ENCODE measurements at regions not wholly inside any gene's neighbourhood (a gene's known extent, or its start where the extent isn't known, plus 50 kb on each side); places are given as distances from the start of the nearest gene placed in this dataset.
A peak's percentile ranks its signal among the peaks of the same experiment; 100 is the strongest.

- TF ChIP-seq, protein P1, sequence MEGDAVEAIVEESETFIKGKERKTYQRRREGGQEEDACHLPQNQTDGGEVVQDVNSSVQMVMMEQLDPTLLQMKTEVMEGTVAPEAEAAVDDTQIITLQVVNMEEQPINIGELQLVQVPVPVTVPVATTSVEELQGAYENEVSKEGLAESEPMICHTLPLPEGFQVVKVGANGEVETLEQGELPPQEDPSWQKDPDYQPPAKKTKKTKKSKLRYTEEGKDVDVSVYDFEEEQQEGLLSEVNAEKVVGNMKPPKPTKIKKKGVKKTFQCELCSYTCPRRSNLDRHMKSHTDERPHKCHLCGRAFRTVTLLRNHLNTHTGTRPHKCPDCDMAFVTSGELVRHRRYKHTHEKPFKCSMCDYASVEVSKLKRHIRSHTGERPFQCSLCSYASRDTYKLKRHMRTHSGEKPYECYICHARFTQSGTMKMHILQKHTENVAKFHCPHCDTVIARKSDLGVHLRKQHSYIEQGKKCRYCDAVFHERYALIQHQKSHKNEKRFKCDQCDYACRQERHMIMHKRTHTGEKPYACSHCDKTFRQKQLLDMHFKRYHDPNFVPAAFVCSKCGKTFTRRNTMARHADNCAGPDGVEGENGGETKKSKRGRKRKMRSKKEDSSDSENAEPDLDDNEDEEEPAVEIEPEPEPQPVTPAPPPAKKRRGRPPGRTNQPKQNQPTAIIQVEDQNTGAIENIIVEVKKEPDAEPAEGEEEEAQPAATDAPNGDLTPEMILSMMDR (conservative IDR thresholded peaks at IDR 0.05): no peak
- TF ChIP-seq EZH2 (IDR thresholded peaks at IDR 0.05; ENCODE audit: low read depth): no peak
- no peaks in the 10 kb centered on the region for H4K20me1 ChIP-seq (ENCODE audit: insufficient read depth)
Measured at GRCh38 chr2:71800106-71800809, 346.9 kb downstream of the DYSF start.

DNA sequence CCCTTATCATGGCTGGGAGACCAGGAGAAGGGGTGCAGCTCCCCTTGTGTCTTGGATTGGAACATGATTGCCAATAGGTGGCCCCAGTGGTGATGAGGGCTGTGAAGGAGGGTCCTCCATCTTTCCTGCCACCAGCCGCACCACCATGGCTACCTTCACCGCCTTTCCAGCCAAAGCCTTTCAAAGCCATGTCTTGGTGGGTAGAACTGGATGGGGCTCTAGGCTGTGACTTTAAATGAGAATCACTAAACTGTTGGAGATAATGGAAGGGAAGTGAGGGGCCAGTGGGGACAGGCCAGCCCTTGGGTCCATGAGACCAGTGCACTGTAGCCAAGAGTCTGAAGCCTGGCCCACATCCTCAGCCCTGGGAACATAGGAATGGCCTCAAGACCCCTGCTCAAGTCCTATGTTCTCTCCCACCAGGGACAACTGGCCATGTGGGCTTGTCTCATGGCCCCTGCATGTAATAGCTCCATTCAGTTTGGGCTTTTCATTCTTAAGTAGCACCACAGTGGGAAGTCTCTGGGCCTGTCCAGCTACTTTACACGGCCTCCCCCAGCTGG is 345.7 kb downstream of the DYSF start:
- H3K9me2 ChIP-seq (ENCODE audit: insufficient read depth): no peaks in the 10 kb centered on the region
- peaks cover 20% of the 10 kb centered on the region for H3F3A ChIP-seq (ENCODE audit: insufficient read depth, low read depth)
- H2AFZ ChIP-seq: no peak overlapping the region
- TF ChIP-seq, protein P1 (conservative IDR thresholded peaks at IDR 0.05): no peak
- no peak for TF ChIP-seq EZH2 (IDR thresholded peaks at IDR 0.05; ENCODE audit: low read depth)
- no peaks in the 10 kb centered on the region for H3K79me2 ChIP-seq (ENCODE audit: low read depth)
- no peaks in the 10 kb centered on the region for H3K36me3 ChIP-seq (ENCODE audit: low read depth)
- H3K4me1 ChIP-seq (replicated peaks; ENCODE audit: insufficient read depth): peaks cover 28% of the 10 kb centered on the region
- no peak for DNase-seq
- no peaks in the 10 kb centered on the region for H3K9me3 ChIP-seq (ENCODE audit: insufficient read depth, low read depth)
- H3K27me3 ChIP-seq (ENCODE audit: insufficient read depth, low read depth): no peaks in the 10 kb centered on the region
- BruUV-seq (replicated peaks): no TSS peak
- H4K20me1 ChIP-seq (ENCODE audit: insufficient read depth): no peaks in the 10 kb centered on the region
- no peak overlapping the region for H3K4me2 ChIP-seq
- intact Hi-C loops (cut with micrococcal nuclease; ENCODE audit: unreplicated experiment): loop anchor here (5.0 to 10.0 kb wide), 5 partner anchors 52 to 338 kb away; no protein-coding TSS in a partner anchor
- ChIA-PET POLR2A (ENCODE audit: unreplicated experiment) (no interaction called here), CTCF (interaction anchor here (0.6 kb wide), 2 partner anchors 52 to 105 kb away, joined by 4 to 10 read pairs; no protein-coding TSS in a partner anchor)
- no peak overlapping the region for H3K4me3 ChIP-seq
- no peak overlapping the region for H3K27ac ChIP-seq

More at GRCh38 chr2:71800106-71800809, 346.9 kb downstream of the DYSF start:
- H3K4me1 ChIP-seq (replicated peaks; ENCODE audit: insufficient read depth): peaks cover 16% of the 10 kb centered on the region
- H3K9me2 ChIP-seq (ENCODE audit: insufficient read depth): no peaks in the 10 kb centered on the region
- ChIA-PET POLR2A (ENCODE audit: unreplicated experiment) (no interaction called here), CTCF (interaction anchor here (0.6 to 0.7 kb wide), 3 partner anchors 47 to 106 kb away, joined by 3 to 10 read pairs (median 4); no protein-coding TSS in a partner anchor)
- H3K4me2 ChIP-seq: no peak overlapping the region
- no peak overlapping the region for H3K4me3 ChIP-seq
- H3K27me3 ChIP-seq (ENCODE audit: insufficient read depth, low read depth): peaks cover 1% of the 10 kb centered on the region; the same call in 1 of the 2 replicates
- intact Hi-C loops (cut with micrococcal nuclease; ENCODE audit: unreplicated experiment): loop anchor here (5.0 kb wide), 1 partner anchor 352 kb away; no protein-coding TSS in a partner anchor
- BruUV-seq (replicated peaks): no TSS peak
- no peaks in the 10 kb centered on the region for H3K79me2 ChIP-seq (ENCODE audit: low read depth)
- H2AFZ ChIP-seq: no peak overlapping the region
- H3K36me3 ChIP-seq (ENCODE audit: low read depth): no peaks in the 10 kb centered on the region
- H3F3A ChIP-seq (ENCODE audit: insufficient read depth, low read depth): peaks cover 15% of the 10 kb centered on the region
- no peak overlapping the region for H3K27ac ChIP-seq
- H3K9me3 ChIP-seq (ENCODE audit: insufficient read depth, low read depth): no peaks in the 10 kb centered on the region
- DNase-seq: no peak

- H3K4me2 ChIP-seq: no peak overlapping the region
- BruUV-seq (replicated peaks): no TSS peak
- peaks cover 34% of the 10 kb centered on the region for H3K4me1 ChIP-seq (replicated peaks; ENCODE audit: insufficient read depth)
- intact Hi-C loops (cut with micrococcal nuclease; ENCODE audit: unreplicated experiment): loop anchor here (5.0 to 10.0 kb wide), 5 partner anchors 51 to 339 kb away; no protein-coding TSS in a partner anchor
- H3K4me3 ChIP-seq: no peak overlapping the region
- H3K9me2 ChIP-seq (ENCODE audit: insufficient read depth): no peaks in the 10 kb centered on the region
- DNase-seq: no peak
- no peaks in the 10 kb centered on the region for H3K27me3 ChIP-seq (ENCODE audit: insufficient read depth, low read depth)
- H4K20me1 ChIP-seq (ENCODE audit: insufficient read depth): no peaks in the 10 kb centered on the region
- no peak overlapping the region for H2AFZ ChIP-seq
- ChIA-PET CTCF (interaction anchor here (0.6 to 1.3 kb wide), 4 partner anchors 14 to 189 kb away, joined by 4 to 5 read pairs (median 4); no protein-coding TSS in a partner anchor), POLR2A (ENCODE audit: unreplicated experiment) (no interaction called here)
- H3K36me3 ChIP-seq (ENCODE audit: low read depth): no peaks in the 10 kb centered on the region
- TF ChIP-seq EZH2 (IDR thresholded peaks at IDR 0.05; ENCODE audit: low read depth): no peak
- TF ChIP-seq, protein P1 (conservative IDR thresholded peaks at IDR 0.05): peak; percentile 92
- H3K27ac ChIP-seq: no peak overlapping the region
- no peaks in the 10 kb centered on the region for H3K79me2 ChIP-seq (ENCODE audit: low read depth)
- no peaks in the 10 kb centered on the region for H3K9me3 ChIP-seq (ENCODE audit: insufficient read depth, low read depth)
- H3F3A ChIP-seq (ENCODE audit: insufficient read depth, low read depth): peaks cover 20% of the 10 kb centered on the region
Measured at GRCh38 chr2:71798266-71799012, 345.1 kb downstream of the DYSF start.

Data from PC-9 (cell line).